GM21381 (cell line): ENCODE measurements at regions not wholly inside any gene's neighbourhood (a gene's known extent, or its start where the extent isn't known, plus 50 kb on each side); places are given as distances from the start of the nearest gene placed in this dataset.

ENCODE experiments used
- ATAC-seq: cut with Tn5 transposase; IDR thresholded peaks from one replicate; pipeline ENCODE4 v1.9.1; 2021; ENCODE audit warnings: mild to moderate bottlenecking, moderate library complexity; ENCODE audit not compliant: unreplicated experiment

DNA sequence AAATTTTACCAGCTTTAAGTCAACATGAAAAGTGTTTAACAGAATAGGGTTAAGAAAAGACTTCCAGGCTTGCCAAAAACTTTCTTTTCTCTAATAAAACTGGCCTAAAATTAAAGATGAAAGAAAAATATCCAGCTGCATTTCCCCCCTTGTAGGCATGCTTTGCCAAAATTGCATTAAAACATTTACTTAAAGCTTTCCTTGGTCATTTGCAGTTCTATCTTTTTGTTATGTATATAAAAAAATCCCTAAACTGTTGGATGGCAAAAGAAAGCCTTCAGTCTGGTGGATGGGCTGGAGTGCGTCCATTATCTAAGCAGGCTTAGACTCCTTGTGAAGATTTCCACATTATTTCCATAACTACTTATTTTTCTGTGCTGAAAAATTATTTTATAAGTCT lies 105.4 kb upstream of the DSEL start:
- ATAC-seq = no peak

DNA sequence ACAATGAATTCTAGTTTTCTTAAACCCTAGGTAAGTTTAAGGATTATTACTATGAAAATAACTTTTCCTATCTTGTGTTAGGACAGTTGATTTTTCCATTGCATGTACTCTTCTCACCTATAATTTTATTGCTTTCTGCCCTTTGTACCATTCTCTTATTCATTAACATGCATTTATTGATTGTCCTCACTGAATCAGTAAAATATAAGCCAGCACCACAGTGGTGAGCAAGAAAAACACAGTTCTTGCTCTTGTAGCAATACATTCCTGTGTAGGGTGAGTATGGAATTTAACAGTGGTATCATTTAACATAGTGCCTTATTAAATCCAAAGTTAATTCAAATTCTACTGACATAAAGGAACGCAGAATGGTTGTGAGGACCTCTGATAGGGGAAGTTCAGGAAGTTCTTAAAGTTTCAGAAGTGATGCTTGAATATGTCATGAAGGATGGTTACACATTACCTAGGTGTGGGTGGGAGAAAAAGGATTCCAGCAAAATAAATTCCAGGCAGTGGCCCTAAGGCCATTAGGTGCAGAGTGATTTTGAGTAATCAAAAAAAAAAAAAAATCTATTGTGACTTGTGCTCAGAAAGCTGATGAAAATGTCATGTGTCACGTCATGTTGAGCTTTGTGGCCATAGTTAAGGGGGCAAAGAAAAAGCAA lies 104.7 kb upstream of the DSEL start:
- no peak for ATAC-seq

DNA sequence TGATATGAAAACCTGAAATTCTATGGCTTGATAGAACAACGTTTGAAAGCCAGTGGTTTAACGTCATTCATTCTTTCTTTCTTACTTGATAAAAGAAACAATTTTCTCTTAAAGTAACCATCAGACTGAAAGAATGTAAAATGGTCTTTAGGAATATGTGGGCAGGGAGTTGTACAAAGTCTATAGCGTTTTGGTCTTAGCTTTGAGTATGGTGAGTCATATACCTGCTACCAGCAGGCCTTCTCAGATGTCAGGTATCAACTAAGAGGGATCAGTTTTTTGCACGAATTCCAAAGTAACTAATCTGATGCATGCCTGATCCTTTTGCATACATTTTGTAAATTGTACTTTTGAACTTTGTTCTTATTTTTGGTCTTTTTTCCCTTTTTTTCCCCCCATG lies 101.5 kb upstream of the DSEL start:
- ATAC-seq = no peak

DNA sequence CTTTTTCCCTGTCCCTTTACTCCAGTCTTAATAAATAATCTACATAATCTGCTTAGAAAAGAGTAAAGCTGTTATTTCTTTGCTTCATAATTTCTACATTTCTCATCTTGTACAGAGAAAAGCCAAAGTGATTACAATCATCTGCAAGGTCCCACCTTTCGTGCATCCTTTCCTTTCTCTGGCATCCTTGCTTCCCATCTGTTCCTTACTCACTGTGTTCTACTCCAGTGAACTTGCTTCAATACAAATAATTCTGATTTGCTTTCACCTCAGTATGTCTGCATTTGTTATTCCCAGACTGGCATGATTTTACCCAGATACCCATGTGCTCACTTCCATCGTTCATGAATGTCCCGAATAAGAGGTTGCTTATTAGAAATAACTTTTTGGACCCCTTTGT lies 99.4 kb upstream of the DSEL start:
- no peak for ATAC-seq

DNA sequence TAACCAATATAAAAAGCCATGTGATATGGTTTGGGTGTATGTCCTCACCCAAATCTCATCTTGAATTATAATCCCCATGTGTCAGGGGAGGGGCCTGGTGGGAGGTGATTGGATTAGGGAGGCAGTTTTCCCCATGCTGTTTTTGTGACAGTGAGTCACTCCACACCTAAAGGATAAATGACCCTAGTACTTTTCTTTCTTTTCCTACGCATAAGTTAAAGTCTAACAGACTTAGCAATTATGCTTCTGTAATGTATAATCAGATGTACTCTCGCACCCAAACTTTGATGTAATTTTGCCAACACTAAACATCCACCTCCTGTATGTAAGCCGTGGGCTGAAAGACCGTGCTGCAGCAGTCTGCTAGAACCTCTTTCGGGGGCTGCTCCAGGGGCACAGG lies 97.2 kb upstream of the DSEL start:
- no peak for ATAC-seq

DNA sequence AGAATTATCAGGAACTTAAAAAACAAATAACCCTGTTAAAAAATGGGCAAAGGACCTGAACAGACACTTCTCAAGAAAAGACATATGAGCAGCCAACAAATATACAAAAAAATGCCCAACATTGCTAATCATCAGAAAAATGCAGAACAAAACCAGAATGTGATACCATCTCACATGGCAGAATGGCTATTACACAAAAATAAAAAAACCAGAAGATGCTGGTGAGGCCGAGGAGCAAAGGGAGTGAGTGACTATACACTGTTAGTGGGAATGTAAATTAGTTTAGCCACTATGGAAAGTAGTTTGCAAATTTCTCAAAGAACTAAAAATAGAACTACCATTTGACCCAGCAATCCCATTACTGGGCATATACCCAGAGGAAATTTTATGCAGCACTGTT lies 95.8 kb upstream of the DSEL start:
- no peak for ATAC-seq

DNA sequence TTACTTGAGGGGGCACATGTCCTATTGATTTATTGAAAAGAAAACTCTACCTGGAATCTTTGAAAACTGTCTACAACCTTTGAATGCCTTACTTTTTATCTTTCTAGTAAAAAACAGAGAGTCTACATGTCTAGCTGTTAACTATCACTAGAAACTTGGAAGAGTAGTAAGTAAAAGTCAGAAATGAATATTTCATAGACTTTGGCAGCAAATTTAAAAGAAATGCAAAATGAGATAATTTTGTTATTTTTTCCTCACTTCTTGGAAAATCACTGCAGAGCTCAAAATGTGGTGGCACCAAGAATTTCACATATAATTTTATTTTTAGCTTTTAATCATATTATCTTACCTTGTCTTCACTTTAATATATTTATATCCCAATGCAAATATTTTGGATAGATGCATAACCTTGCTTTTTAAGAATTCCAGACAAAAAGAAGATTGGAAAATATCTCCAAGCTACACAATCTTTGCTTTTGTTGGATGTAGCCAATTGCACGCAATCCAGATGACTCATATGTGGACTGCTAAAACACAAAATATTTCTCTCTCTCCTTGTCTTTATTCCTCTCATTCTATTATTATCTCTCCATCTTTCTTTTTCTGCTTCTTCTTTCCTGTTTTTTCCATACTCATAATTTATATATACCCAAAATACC lies 92.2 kb upstream of the DSEL start:
- no peak for ATAC-seq

DNA sequence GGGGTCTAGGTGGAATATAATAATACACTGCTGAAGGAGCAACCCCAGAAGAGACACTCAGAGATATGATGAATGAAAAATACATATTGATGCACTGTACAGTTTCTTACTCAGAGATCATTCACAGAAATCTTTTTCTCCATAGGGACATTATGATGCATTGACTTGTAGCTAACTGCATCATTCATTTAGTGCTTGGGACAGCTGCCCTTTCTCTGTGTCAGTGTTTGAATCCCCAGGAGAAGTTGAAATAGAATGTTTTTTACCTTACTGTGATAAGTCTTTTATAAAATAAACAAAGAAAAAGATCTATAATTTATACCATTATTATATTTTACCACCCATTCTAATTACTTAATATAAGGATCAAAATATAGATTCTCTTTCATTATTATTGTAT lies 91.7 kb upstream of the DSEL start:
- ATAC-seq = no peak

DNA sequence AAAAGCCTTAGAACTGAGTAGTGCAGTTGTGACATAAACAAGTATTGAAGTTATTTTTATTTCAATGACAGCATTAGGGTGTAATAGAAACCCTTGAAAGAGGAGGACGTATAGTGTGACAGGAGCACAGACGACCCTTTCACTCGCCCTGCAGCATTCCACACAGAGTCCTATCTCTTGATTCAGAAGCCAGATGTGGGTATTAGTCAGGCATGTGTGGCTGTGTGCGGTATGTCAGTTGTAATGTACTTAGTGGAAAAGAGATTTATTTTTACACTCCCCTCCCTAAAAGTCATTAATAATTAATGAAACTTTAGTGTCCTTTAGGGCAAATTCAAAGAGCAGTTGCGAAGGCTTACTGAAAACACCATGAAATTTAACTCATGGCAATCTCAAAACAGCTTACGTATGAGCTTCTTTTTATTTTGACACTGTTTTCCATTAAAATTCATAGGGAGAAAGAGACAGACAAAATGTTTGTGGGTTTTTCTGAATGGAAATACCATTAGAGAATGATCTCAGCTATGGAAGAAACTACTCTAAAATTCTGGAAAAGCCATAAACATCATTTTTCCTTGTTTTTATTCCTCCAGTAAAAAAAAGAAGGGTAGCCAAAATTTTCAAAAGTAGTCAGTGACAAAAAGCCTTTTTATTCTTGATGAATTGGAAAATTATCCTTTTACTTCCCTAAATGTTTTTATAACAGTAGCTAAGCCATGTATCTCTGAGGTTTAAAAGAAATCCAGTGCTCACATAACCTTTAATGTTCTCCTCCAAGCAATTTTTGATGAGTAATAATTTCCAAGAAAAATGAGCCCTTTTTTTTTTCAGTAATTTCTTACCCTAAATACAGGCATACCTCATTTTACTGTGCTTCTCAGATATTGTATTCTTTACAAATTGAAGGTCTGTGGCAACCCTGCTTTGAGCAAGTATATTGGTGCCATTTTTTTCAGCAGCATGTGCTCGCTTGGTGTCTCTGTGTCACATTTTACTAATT lies 84.0 kb upstream of the DSEL start:
- no peak for ATAC-seq

DNA sequence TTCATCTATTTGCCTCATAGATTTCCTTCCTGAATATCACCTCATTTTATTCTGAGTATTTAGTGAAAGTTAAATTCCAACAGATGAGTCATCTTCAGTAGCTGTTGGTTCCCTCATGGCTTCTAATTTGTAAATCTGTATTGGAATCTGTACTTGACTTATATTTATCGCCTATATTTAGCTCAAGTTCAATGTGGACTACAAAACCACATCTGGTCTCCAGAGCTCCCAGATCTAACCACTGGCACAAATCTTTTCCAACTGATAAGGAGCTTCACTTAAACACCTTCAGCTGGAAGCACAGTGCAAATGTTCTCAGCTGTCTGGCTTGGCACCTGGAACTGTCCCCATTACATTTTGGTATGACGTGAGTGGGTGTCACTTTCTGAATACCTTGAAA lies 82.8 kb upstream of the DSEL start:
- ATAC-seq = no peak

DNA sequence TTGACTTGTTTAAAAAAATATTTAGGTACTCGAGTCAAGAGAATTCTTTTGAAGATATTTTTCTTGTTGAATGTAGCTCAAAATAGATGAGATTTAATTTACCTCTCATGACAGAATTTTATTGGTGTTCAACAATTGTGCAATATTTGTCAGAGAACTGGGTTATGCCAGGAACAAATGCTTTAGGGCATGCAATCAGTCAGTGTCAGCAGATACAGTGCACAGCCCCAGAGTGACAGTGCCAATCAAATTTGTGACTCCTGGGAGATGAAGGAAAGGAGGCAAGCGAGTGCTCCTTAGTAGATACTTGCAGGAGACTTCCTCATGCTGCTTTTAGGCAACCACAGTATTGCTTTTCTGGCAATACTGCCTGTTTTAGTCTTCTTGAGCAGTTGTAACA lies 81.2 kb upstream of the DSEL start:
- ATAC-seq = no peak

DNA sequence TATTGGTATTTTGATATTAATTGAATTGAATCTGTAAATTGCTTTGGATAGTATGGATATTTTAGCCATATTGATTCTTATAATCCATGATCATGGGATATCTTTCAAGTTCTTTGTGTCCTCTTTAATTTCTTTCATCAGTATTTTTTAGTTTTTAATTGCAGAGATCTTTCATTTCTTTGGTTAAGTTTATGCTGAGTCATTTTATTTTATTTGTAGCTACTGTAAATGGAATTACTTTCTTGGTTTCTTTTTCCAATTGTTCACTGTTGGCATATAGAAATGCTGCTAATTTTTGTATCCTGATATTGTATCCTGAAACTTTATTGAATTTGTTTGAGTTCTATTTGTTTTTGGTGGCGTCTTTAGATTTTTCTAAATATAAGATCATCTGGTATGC lies 79.5 kb upstream of the DSEL start:
- ATAC-seq = no peak

DNA sequence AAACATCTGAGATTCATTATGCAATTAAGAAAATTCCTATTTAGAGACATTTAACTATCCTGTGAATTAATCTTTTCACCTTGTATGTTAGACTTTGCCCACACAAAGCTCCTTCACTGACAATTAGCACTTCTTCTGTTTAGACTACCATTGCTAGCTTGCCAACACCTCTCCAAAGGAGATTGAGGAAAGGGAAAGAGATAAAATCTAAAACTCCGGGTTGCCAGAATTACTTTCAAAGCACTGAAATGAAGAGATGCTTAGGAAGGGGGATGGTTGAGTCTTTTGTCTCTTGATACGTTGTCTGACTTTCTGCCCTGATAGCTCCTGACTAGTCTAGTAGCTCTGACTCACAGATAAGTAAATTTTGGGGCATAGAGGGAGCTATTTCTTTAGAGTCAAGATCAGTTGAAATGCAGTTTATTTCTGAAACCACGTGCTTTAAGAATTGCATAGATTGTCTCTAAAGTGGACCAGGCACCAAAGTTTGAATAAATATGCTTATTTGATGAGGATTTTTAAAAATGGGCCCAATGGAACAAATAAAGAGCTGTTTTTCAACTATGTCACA lies 74.1 kb upstream of the DSEL start:
- no peak for ATAC-seq

DNA sequence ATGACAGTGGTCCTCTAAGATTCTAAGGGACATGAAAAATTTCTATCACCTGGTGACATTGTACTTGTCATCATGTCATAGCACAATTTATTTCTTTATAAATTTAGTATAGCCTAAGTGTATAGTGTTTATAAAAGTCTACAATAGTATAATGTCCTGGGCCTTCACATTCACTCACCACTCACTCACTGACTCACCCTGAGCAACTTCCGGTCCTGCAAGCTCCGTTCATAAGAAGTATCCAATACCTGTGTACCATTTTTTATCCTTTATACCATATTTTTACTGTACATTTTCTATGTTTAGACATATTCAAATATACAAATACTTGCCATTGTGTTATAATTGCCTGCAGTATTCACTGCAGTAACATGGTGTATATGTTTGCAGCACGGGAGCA lies 72.8 kb upstream of the DSEL start:
- ATAC-seq = no peak

DNA sequence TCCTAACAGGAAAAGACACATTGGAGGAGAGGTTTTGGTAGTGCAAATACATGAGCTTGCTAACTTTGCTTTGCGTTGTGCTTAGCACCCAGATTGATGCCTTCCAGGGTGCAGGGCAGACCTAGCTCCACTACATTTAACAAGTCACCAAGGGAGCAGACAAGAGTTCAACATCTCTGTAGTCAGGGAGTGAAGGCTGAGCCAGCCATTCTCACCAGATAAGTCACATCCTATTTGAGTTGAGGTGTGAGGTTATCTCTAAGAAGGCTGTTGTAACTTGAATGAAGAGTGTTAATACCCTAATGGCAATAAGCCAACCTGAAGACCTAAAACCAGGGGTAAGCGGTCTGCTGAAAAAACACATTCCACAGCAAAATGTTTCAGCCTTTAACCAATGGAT lies 69.6 kb upstream of the DSEL start:
- no peak for ATAC-seq

DNA sequence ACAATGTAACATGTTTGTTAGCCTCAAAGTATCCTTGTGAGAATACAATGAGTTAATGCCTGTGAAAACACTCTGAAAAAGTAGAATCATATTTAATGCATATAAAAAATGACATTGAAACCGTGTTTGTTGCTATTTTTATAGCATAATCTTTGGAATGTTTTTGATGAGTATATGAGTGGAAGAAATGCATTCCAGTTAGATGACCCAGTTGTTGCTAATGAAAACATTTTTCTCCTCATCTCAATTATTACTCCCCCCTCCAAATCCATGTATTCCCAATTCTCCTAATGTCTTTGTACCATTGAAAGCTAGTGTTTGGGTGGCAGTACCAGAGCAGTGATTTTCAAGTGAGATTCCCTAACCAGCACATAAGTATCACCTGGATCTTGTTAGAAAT lies 67.1 kb upstream of the DSEL start:
- ATAC-seq = no peak

DNA sequence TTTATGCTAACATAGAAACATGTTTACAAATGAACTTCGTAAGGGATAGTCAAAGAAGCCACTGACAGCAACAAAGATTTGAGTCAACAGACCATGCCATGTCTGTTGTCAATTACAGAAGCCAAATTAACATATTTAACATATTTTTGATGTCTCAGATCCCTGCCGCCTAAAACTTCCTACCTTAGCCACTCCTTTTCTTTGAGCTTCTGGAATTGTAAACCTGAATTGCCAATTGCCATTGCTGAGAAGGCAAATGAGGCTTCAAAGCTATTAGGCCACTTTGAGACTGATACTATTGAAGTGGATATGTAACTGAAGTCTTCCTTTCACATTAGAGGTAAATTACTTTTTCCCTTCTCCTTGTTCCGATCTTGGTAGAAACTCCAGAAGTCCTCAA lies 66.0 kb upstream of the DSEL start:
- ATAC-seq = no peak

DNA sequence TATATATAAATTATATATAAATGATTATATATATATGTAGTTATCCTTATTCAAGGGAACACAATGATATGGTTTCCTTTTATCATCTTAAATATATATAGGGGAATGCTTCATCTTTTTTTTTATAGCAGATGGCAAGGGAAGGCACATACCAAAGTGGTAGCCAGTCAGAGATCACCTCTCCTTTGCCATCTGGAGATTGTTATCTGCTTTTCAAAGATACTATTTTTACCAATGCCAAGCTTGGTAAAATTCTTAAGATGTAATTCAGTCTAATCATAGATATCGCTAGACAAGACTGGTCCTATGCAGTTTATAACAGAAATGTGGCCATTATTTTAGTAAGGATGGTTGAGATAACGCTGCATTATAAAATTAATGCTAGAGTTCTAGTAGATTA lies 64.7 kb upstream of the DSEL start:
- ATAC-seq = no peak

DNA sequence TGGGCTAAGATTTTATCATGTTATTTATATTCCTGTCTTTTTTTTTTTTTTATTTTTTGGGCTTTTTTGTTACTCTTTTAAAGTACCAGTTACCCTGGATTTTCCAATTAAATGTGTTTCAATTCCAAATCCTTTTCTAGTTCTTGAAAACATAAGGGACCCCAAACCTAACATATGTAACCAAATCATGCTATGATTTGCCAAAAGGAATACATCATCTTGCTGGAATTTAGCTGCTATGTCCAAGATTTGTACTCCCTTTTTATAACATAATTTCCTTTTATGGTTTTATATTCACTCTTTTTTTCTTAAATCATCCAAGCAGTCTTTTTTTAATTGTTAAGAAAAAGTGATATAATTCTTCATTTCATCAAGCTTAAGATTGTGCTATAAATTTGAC lies 60.9 kb upstream of the DSEL start:
- ATAC-seq = no peak

DNA sequence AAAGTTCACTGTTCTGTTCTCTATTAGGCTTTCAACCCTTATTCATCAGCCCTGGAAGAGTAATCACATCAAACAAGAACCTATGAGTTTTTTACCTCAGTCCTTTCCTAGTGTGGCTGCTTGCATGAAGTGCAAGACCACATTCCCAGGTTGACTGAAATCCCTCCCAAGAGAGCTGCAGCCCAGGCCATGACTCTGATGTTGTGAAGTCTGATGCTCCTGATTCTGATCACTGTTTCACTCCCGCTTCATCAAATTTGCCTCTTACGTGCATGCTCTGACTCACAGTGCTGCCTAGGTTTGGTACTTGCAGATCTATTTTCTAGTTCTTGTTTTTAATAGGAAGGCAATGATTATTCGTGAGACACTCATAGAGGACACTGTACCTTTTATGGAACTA lies 58.2 kb upstream of the DSEL start:
- no peak for ATAC-seq

DNA sequence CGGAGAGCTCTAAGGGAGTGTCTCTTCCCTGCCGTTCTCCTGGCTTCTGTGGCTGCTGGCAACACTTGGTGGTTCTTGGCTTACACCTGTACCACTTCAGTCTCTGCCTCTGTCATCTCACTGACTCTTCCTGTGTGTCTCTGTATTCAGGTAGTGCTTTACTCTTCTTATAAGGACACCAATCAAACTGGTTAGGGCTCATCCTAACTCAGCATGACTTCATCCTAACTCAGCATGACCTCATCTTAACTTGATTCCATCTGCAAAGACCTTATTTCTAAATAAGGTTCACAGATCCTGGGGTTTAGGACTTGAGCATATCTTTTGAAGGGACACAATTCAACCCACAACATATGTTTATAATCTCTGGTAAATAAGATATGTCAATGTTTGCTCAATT lies 51.6 kb upstream of the DSEL start:
- no peak for ATAC-seq
